ENCODE measurements at regions not wholly inside any gene's neighbourhood (a gene's known extent, or its start where the extent isn't known, plus 50 kb on each side); places are given as distances from the start of the nearest gene placed in this dataset.

DNA sequence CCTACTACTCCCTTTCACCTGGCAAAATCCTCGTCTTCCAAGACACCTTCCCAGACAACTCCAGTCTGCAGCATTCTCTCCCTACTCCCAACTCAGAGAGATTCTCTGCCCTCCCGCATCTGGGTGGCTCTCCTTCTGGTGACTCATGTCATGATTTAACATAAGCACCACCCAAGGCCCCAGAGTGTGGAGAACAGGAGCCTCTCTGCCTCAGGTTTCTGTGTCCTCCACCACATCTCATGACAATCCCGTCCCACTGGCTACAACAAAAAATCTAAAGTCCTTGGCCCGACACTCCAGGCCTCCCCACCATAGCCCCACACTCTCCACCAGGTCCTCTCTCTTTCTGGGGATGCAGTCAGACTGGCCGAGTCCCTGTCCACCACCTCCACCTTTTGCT, 197.1 kb downstream of the BCL11A start:
- no peaks in the 10 kb centered on the region for H3K27me3 ChIP-seq (ENCODE audit: insufficient read depth, low read depth, severe bottlenecking)
- no peak overlapping the region for H3K27ac ChIP-seq
- TF ChIP-seq, protein P1, sequence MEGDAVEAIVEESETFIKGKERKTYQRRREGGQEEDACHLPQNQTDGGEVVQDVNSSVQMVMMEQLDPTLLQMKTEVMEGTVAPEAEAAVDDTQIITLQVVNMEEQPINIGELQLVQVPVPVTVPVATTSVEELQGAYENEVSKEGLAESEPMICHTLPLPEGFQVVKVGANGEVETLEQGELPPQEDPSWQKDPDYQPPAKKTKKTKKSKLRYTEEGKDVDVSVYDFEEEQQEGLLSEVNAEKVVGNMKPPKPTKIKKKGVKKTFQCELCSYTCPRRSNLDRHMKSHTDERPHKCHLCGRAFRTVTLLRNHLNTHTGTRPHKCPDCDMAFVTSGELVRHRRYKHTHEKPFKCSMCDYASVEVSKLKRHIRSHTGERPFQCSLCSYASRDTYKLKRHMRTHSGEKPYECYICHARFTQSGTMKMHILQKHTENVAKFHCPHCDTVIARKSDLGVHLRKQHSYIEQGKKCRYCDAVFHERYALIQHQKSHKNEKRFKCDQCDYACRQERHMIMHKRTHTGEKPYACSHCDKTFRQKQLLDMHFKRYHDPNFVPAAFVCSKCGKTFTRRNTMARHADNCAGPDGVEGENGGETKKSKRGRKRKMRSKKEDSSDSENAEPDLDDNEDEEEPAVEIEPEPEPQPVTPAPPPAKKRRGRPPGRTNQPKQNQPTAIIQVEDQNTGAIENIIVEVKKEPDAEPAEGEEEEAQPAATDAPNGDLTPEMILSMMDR (IDR thresholded peaks at IDR 0.05; ENCODE audit: low read depth, low read length), result no peak
- H3K4me3 ChIP-seq (ENCODE audit: low read depth, low read length), result no peak overlapping the region
- H3K36me3 ChIP-seq, result no peaks in the 10 kb centered on the region
- H3K9me3 ChIP-seq (ENCODE audit: severe bottlenecking), result no peaks in the 10 kb centered on the region
- no peak for DNase-seq

GRCh38 chr2:60355849-60356261, 197.6 kb downstream of the BCL11A start:
- Histone ChIP-seq H3K27ac (no peak overlapping the region), H3K36me3 (no peaks in the 10 kb centered on the region), H3K9me3 (ENCODE audit: severe bottlenecking) (no peaks in the 10 kb centered on the region), H3K4me3 (ENCODE audit: low read depth, low read length) (no peak overlapping the region), H3K27me3 (ENCODE audit: insufficient read depth, low read depth, severe bottlenecking) (no peaks in the 10 kb centered on the region)
- no peak for DNase-seq
- TF ChIP-seq, protein P1 (IDR thresholded peaks at IDR 0.05; ENCODE audit: low read depth, low read length), result no peak

- no peak overlapping the region for H3K27ac ChIP-seq
- no peaks in the 10 kb centered on the region for H3K27me3 ChIP-seq (ENCODE audit: insufficient read depth, low read depth, severe bottlenecking)
- TF ChIP-seq, protein P1 (IDR thresholded peaks at IDR 0.05; ENCODE audit: low read depth, low read length), result no peak
Measured at GRCh38 chr2:60354713-60355112, 198.7 kb downstream of the BCL11A start.

GRCh38 chr2:60353863-60354262, 199.6 kb downstream of the BCL11A start:
- TF ChIP-seq, protein P1 (IDR thresholded peaks at IDR 0.05; ENCODE audit: low read depth, low read length), result no peak
- H3K27me3 ChIP-seq (ENCODE audit: insufficient read depth, low read depth, severe bottlenecking), result no peaks in the 10 kb centered on the region
- DNase-seq, result no peak
- H3K36me3 ChIP-seq, result no peaks in the 10 kb centered on the region
- H3K9me3 ChIP-seq (ENCODE audit: severe bottlenecking), result no peaks in the 10 kb centered on the region
- no peak overlapping the region for H3K27ac ChIP-seq
- H3K4me3 ChIP-seq (ENCODE audit: low read depth, low read length), result no peak overlapping the region

More at GRCh38 chr2:60354713-60355112, 198.7 kb downstream of the BCL11A start:
- H3K4me3 ChIP-seq (ENCODE audit: low read depth, low read length), result no peak overlapping the region
- H3K36me3 ChIP-seq, result no peaks in the 10 kb centered on the region
- no peak for DNase-seq
- no peaks in the 10 kb centered on the region for H3K9me3 ChIP-seq (ENCODE audit: severe bottlenecking)

DNA sequence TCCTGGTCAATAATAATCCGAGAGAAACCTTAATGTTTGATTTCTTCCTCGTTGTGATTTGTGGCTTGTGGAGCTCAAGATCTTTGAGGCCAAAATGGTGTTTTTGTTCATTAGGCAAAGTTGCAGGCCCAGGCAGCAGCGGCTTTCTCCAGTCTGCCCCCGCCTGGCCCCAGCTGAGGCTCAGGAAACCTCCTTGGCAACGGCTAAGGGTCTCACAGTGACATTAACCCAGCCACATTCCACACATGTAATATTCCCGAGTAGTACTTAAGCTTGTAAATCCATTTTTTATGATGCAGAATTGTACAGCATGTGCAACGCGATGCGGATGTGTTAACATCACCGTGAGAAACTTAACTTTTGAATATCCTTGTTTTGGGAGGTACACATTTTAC, 200.1 kb downstream of the BCL11A start:
- DNase-seq, result no peak
- TF ChIP-seq, protein P1 (IDR thresholded peaks at IDR 0.05; ENCODE audit: low read depth, low read length), result no peak
- Histone ChIP-seq H3K36me3 (no peaks in the 10 kb centered on the region), H3K4me3 (ENCODE audit: low read depth, low read length) (no peak overlapping the region), H3K27me3 (ENCODE audit: insufficient read depth, low read depth, severe bottlenecking) (no peaks in the 10 kb centered on the region), H3K9me3 (ENCODE audit: severe bottlenecking) (no peaks in the 10 kb centered on the region), H3K27ac (no peak overlapping the region)

All from WERI-Rb-1 (cell line).